Endothelial cell of umbilical vein (primary cell): ENCODE measurements at regions not wholly inside any gene's neighbourhood (a gene's known extent, or its start where the extent isn't known, plus 50 kb on each side); places are given as distances from the start of the nearest gene placed in this dataset.

Source experiments
- BruUV-seq: library from RNA; stranded (reverse); fragments of 400-500 nt; replicated peaks from 2 replicates; lab custom pipeline; 2021; lab: Mats Ljungman, UMichigan
- CTCF ChIA-PET: fragments of 300-600, 350-600 bp; sonication (Branson Sonifier 250); formaldehyde crosslinking; loops from one replicate; lab custom pipeline; 2021; ENCODE audit warnings: antibody characterized with exemption, inconsistent platforms; lab: Charles Lee
- POLR2A ChIA-PET: fragments of 300-600, 350-600 bp; sonication (Branson Sonifier 250); formaldehyde crosslinking; loops from one replicate; lab custom pipeline; 2021; ENCODE audit warnings: antibody characterized with exemption, inconsistent platforms; lab: Charles Lee
- DNase-seq: peaks from one replicate; pipeline ENCODE4 v3.0.0-alpha.2; 2011; ENCODE audit warnings: low read depth, low spot score
- FAIRE-seq: peaks from 2 replicates; lab custom pipeline; 2011; peaks lifted over from hg19 to GRCh38; lab: Jason Lieb, UNC
- H2AFZ ChIP-seq: 2 replicates; pipeline ENCODE4 v1.6.0; 2012; ENCODE audit warnings: low read depth, low read length, control low read depth, inconsistent platforms
- H3K27ac ChIP-seq: 2 replicates; pipeline ENCODE4 v1.5.1; 2011; ENCODE audit warnings: low read depth, mild to moderate bottlenecking, control low read depth, low read length, moderate library complexity; ENCODE audit not compliant: insufficient read depth
- H3K27me3 ChIP-seq, 2 experiments: 2 replicates each; pipeline versions ENCODE4 v1.6.0 to v1.6.1; 2011; ENCODE audit warnings: low read length in 2 of 2, mixed read lengths in 1 of 2; ENCODE audit not compliant: control insufficient read depth in 2 of 2, insufficient read depth in 2 of 2
- H3K36me3 ChIP-seq, 2 experiments: 2 replicates in 1 of 2; 3 replicates in 1 of 2; pipeline ENCODE4 v1.5.1; 2011; ENCODE audit warnings: low read length in 2 of 2, mild to moderate bottlenecking in 1 of 2, moderate library complexity in 1 of 2; ENCODE audit not compliant: control insufficient read depth in 2 of 2, insufficient read depth in 2 of 2; ENCODE audit errors: extremely low read depth in 1 of 2
- H3K4me1 ChIP-seq: 3 replicates; pipeline ENCODE4 v1.5.1; 2011; ENCODE audit warnings: mild to moderate bottlenecking, low read length; ENCODE audit not compliant: control insufficient read depth, insufficient read depth; ENCODE audit errors: extremely low read depth
- H3K4me2 ChIP-seq: 2 replicates; pipeline ENCODE4 v1.6.1; 2011; ENCODE audit warnings: low read length, control low read depth, mixed read lengths; ENCODE audit not compliant: insufficient read depth
- H3K4me3 ChIP-seq, 3 experiments: fragments of 200-600 bp in 1 of 3; sonication (generic), shearing (Covaris generic) in 1 of 3; replicated peaks in 1 of 3; 2 replicates each; pipeline ENCODE4 v1.5.1; 2011 to 2016; ENCODE audit warnings: control low read depth in 3 of 3, low read length in 3 of 3, mild to moderate bottlenecking in 2 of 3, inconsistent platforms in 1 of 3, low read depth in 1 of 3, moderate library complexity in 1 of 3; ENCODE audit not compliant: insufficient read depth in 1 of 3
- H3K79me2 ChIP-seq: 2 replicates; pipeline ENCODE4 v1.6.0; 2012; ENCODE audit warnings: low read length, inconsistent platforms; ENCODE audit not compliant: control insufficient read depth, insufficient read depth
- H3K9ac ChIP-seq: replicated peaks from 2 replicates; pipeline ENCODE3; 2011; ENCODE audit warnings: low read length, control low read depth; ENCODE audit not compliant: insufficient read depth; ENCODE audit errors: extremely low read depth
- H3K9me1 ChIP-seq: replicated peaks from 3 replicates; pipeline ENCODE4 v1.6.0; 2011; ENCODE audit warnings: mild to moderate bottlenecking, low read length; ENCODE audit not compliant: control insufficient read depth, insufficient read depth; ENCODE audit errors: extremely low read depth
- H3K9me3 ChIP-seq: replicated peaks from 2 replicates; pipeline ENCODE4 v1.5.1; 2012; ENCODE audit warnings: low read length, inconsistent platforms; ENCODE audit not compliant: control insufficient read depth, insufficient read depth
- H4K20me1 ChIP-seq: replicated peaks from 2 replicates; pipeline ENCODE3; 2011; ENCODE audit warnings: mild to moderate bottlenecking, low read length; ENCODE audit not compliant: control insufficient read depth, insufficient read depth; ENCODE audit errors: extremely low read depth
- FOS ChIP-seq: IDR thresholded peaks from 2 replicates; pipeline ENCODE4 v1.6.1; 2011; ENCODE audit warnings: mild to moderate bottlenecking, low read length, moderate library complexity, borderline replicate concordance; ENCODE audit not compliant: insufficient read depth
- GATA2 ChIP-seq: IDR thresholded peaks from 2 replicates; pipeline ENCODE4 v1.7.0; 2011; ENCODE audit warnings: low read depth, mild to moderate bottlenecking, moderate library complexity, mixed read lengths, low read length; ENCODE audit not compliant: insufficient read length, insufficient read depth
- JUN ChIP-seq: IDR thresholded peaks from 2 replicates; pipeline ENCODE4 v1.6.1; 2011; ENCODE audit warnings: borderline replicate concordance, low read depth; ENCODE audit not compliant: insufficient read length, insufficient read depth
- MYC ChIP-seq: IDR thresholded peaks from one replicate; pipeline ENCODE4 v1.6.1; 2011; ENCODE audit warnings: mild to moderate bottlenecking, low read depth, low read length
- POLR2A ChIP-seq: IDR thresholded peaks from 2 replicates; pipeline ENCODE4 v1.6.1; 2012; ENCODE audit warnings: low read depth, mild to moderate bottlenecking, control low read depth, low read length
- POLR2AphosphoS5 ChIP-seq: IDR thresholded peaks from 2 replicates; pipeline ENCODE4 v1.6.1; 2012; ENCODE audit warnings: low read depth, mild to moderate bottlenecking, control low read depth, low read length, moderate library complexity; ENCODE audit not compliant: insufficient read depth
- dilution Hi-C: fragments of 300-500 bp; cut with MboI; formaldehyde crosslinking; loops from one replicate; pipeline ENCODE4 v1.15.0; 2019; ENCODE audit warnings: low sequenced_read_pairs; ENCODE audit not compliant: extremely low pct_ligation_motif_present
- intact Hi-C: fragments of 100-400 bp; cut with micrococcal nuclease; formaldehyde crosslinking; loops from one replicate; pipeline ENCODE4 v1.10.0; 2022
- TF ChIP-seq, protein P1 (sequence below): IDR thresholded peaks from 2 replicates; pipeline ENCODE4 v1.6.1; 2011; ENCODE audit not compliant: insufficient read depth, insufficient read length
- TF ChIP-seq, protein P2 (sequence below), 2 donors: IDR thresholded peaks; 1 replicate in 1 of 2; 2 replicates in 1 of 2; pipeline ENCODE4 v1.5.1; 2011; ENCODE audit warnings: low read length in 2 of 2, mild to moderate bottlenecking in 2 of 2, moderate library complexity in 2 of 2, control low read depth in 1 of 2, inconsistent platforms in 1 of 2, low read depth in 1 of 2; ENCODE audit not compliant: insufficient read depth in 1 of 2; ENCODE audit errors: extremely low read depth in 1 of 2

DNA sequence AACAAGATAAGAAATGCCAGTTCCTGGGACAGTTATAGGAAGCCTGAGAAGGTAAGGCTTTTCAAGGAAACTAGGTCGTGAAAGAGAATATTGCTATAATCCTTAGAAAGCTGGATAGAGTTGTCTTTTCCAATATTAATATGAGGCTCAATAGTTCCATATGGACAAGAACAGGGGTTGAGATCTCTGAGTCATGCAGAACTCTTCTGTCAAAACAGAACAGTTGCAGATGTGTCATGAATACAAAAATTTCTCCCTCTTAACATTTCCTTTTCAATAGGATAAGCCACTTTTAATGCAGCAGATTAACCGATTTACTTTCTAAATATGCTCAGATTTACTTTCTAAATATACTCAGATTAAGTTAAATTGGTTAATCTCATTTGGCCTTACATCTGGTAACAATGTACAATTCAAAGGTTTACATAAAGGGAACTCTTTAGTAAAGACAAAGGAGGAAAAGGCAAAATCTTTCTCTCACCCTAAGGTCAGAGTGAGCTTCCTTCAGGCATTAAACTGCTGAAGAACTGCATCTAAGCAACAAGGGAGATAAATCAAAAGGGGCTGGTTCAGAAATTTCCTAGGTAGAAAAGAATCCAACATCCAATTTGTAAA is 104.7 kb upstream of the PCDH15 start:
- no peak overlapping the region for H3K9ac ChIP-seq
- TF ChIP-seq POLR2A, result no peak
- TF ChIP-seq FOS, result peak; percentile 30
- H3K4me2 ChIP-seq, result no peak overlapping the region
- no peak overlapping the region for H2AFZ ChIP-seq
- no peaks in the 10 kb centered on the region for H3K9me1 ChIP-seq
- H3K4me1 ChIP-seq, result no peaks in the 10 kb centered on the region
- no peaks in the 10 kb centered on the region for H3K36me3 ChIP-seq
- no peaks in the 10 kb centered on the region for H3K9me3 ChIP-seq
- ChIA-PET CTCF (interaction anchor here (0.7 to 2.4 kb wide), 2 partner anchors 10 to 42 kb away, joined by 3 to 7 read pairs; no protein-coding TSS in a partner anchor), POLR2A (no interaction called here)
- H3K4me3 ChIP-seq, result no peak overlapping the region
- no peak for DNase-seq
- H3K79me2 ChIP-seq, result no peaks in the 10 kb centered on the region
- peak; percentile 4 for FAIRE-seq
- dilution Hi-C loops, result no loop called here
- H4K20me1 ChIP-seq, result no peaks in the 10 kb centered on the region
- intact Hi-C loops, result no loop called here
- BruUV-seq, result no TSS peak
- H3K27me3 ChIP-seq, result no peaks in the 10 kb centered on the region
- H3K27ac ChIP-seq, result no peak overlapping the region

DNA sequence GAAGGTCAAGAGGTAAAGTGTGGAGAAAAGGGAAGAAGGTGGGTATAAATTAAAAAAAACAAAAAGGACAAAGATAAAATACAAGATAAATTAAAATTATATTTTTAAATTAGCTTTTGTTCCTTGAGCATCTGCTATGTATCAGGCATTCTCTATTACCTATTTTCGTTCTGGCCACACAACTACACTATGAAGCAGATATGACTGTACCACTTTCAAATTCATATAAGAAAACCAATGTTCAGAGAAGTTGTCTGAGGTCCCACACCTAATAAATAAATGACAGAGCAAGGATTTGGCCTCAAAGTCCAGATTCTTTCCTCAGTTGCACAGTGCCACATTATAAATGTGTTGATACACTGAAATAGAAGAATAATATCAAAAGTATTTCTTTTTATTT is 103.8 kb upstream of the PCDH15 start:
- DNase-seq, result no peak
- ChIA-PET CTCF (no interaction called here), POLR2A (no interaction called here)
- no peak for FAIRE-seq
- intact Hi-C loops, result no loop called here
- no peaks in the 10 kb centered on the region for H3K9me1 ChIP-seq
- dilution Hi-C loops, result no loop called here
- H3K4me3 ChIP-seq, result no peak overlapping the region
- H3K27me3 ChIP-seq, result no peaks in the 10 kb centered on the region
- no TSS peak for BruUV-seq
- H3K36me3 ChIP-seq, result no peaks in the 10 kb centered on the region
- H3K9me3 ChIP-seq, result no peaks in the 10 kb centered on the region
- H3K9ac ChIP-seq, result no peak overlapping the region
- H3K27ac ChIP-seq, result no peak overlapping the region
- no peaks in the 10 kb centered on the region for H3K79me2 ChIP-seq
- H2AFZ ChIP-seq, result no peak overlapping the region
- no peak overlapping the region for H3K4me2 ChIP-seq
- no peaks in the 10 kb centered on the region for H4K20me1 ChIP-seq
- TF ChIP-seq JUN (no peak), POLR2A (no peak), GATA2 (no peak), POLR2AphosphoS5 (no peak), FOS (no peak), MYC (no peak)
- TF ChIP-seq, protein P1, sequence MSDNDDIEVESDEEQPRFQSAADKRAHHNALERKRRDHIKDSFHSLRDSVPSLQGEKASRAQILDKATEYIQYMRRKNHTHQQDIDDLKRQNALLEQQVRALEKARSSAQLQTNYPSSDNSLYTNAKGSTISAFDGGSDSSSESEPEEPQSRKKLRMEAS, result no peak
- TF ChIP-seq, protein P2, sequence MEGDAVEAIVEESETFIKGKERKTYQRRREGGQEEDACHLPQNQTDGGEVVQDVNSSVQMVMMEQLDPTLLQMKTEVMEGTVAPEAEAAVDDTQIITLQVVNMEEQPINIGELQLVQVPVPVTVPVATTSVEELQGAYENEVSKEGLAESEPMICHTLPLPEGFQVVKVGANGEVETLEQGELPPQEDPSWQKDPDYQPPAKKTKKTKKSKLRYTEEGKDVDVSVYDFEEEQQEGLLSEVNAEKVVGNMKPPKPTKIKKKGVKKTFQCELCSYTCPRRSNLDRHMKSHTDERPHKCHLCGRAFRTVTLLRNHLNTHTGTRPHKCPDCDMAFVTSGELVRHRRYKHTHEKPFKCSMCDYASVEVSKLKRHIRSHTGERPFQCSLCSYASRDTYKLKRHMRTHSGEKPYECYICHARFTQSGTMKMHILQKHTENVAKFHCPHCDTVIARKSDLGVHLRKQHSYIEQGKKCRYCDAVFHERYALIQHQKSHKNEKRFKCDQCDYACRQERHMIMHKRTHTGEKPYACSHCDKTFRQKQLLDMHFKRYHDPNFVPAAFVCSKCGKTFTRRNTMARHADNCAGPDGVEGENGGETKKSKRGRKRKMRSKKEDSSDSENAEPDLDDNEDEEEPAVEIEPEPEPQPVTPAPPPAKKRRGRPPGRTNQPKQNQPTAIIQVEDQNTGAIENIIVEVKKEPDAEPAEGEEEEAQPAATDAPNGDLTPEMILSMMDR (IDR thresholded peaks at IDR 0.05; ENCODE audit: extremely low read depth in 1 of 2, insufficient read depth in 1 of 2, low read depth in 1 of 2, low read length in 2 of 2), result no peak
- H3K4me1 ChIP-seq, result no peaks in the 10 kb centered on the region
